Neutrophil (primary cell): ENCODE measurements at regions not wholly inside any gene's neighbourhood (a gene's known extent, or its start where the extent isn't known, plus 50 kb on each side); places are given as distances from the start of the nearest gene placed in this dataset.
"Not testable (repeated sequence)": the region's sequence is repeated elsewhere in the genome, so short reads cannot be mapped to it uniquely, and the experiment has no call there.

ENCODE experiments used
- H3K27ac ChIP-seq: fragments of 200-600 bp; sonication (generic); 2 replicates; pipeline ENCODE4 v1.5.1; 2016; ENCODE audit warnings: mild to moderate bottlenecking, moderate library complexity
- H3K27me3 ChIP-seq: fragments of 200-600 bp; sonication (generic); 2 replicates; pipeline ENCODE4 v1.6.0; 2016; ENCODE audit warnings: mild to moderate bottlenecking
- H3K36me3 ChIP-seq: fragments of 200-600 bp; sonication (generic); 2 replicates; pipeline ENCODE4 v1.5.1; 2017
- H3K4me1 ChIP-seq, 2 experiments: fragments of 200-600 bp in 1 of 2; sonication (generic) in 1 of 2; 1 replicate in 1 of 2; 2 replicates in 1 of 2; pipeline versions ENCODE4 v1.5.1 to v1.6.1; 2013 to 2016; ENCODE audit warnings: low read depth in 1 of 2, low read length in 1 of 2, mild to moderate bottlenecking in 1 of 2, moderate library complexity in 1 of 2; ENCODE audit not compliant: control insufficient read depth in 1 of 2, insufficient read depth in 1 of 2
- H3K4me3 ChIP-seq, 2 experiments: fragments of 200-600 bp in 1 of 2; sonication (generic) in 1 of 2; 1 replicate in 1 of 2; 2 replicates in 1 of 2; pipeline ENCODE4 v1.5.1; 2013 to 2016; ENCODE audit warnings: low read depth in 1 of 2, low read length in 1 of 2, mild to moderate bottlenecking in 1 of 2, moderate library complexity in 1 of 2
- H3K9me3 ChIP-seq: fragments of 200-600 bp; sonication (generic); 2 replicates; pipeline ENCODE4 v1.5.1; 2016
- TF ChIP-seq, protein P1 (sequence below): fragments of 200-600 bp; sonication (generic); IDR thresholded peaks from 2 replicates; pipeline ENCODE4 v1.5.1; 2016; ENCODE audit warnings: antibody characterized with exemption

DNA sequence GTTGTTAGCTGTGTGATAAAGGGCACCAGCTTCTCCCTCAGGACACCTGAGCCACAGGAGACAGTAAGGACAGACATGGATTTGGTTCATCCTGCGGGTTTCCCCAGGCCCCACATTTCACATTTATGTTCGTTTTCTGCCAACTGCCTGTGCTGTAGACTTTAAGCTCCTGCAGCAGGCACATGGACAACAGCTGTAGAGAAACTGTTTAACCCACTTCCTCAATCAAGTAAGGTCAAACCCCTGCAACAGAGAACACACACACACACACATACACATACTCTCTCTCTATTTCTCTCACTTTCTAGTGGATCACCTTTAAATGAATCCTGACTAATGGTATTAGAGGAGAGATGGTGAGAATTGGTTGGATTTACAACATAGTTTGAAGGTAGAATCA is 90.7 kb downstream of the C11orf87 start:
- Histone ChIP-seq H3K4me3 (no peak overlapping the region), H3K27me3 (no peaks in the 10 kb centered on the region), H3K9me3 (no peaks in the 10 kb centered on the region), H3K4me1 (no peaks in the 10 kb centered on the region), H3K27ac (no peak overlapping the region), H3K36me3 (no peaks in the 10 kb centered on the region)
- TF ChIP-seq, protein P1, sequence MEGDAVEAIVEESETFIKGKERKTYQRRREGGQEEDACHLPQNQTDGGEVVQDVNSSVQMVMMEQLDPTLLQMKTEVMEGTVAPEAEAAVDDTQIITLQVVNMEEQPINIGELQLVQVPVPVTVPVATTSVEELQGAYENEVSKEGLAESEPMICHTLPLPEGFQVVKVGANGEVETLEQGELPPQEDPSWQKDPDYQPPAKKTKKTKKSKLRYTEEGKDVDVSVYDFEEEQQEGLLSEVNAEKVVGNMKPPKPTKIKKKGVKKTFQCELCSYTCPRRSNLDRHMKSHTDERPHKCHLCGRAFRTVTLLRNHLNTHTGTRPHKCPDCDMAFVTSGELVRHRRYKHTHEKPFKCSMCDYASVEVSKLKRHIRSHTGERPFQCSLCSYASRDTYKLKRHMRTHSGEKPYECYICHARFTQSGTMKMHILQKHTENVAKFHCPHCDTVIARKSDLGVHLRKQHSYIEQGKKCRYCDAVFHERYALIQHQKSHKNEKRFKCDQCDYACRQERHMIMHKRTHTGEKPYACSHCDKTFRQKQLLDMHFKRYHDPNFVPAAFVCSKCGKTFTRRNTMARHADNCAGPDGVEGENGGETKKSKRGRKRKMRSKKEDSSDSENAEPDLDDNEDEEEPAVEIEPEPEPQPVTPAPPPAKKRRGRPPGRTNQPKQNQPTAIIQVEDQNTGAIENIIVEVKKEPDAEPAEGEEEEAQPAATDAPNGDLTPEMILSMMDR, result no peak

DNA sequence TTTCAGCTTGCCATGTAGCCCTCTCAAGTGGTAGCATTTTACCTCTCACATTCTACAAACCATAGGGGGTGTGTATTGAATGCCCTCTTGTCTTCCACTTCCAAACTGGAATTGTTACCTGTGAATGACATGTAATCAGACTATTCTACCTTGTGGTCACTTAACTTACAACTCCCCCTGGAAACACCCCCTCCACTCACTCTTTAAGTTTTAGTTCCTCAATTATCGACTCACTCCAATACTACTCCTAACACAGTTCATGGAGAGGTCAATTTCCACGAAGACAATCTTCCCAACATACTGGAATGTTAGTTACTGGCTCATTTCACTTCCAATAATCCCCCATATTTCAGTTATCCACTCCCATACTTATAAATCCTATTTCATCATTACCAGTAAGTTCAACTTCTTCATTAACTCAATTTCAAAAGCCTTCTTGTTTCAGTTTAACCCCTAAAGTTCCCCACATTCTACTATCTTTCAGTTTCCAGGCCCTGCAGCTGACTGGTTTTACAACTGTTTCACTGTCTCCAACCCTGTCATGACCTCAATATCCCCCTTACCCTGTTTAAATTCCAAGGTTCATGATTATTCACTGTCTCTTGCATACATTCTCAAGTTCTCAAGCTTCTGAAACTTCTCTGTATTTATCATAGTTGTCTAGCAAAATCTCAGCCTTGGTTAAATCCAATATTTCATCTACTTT is 92.5 kb downstream of the C11orf87 start:
- Histone ChIP-seq H3K4me1 (no peaks in the 10 kb centered on the region), H3K27me3 (no peaks in the 10 kb centered on the region), H3K27ac (no peak overlapping the region), H3K4me3 (no peak overlapping the region), H3K36me3 (no peaks in the 10 kb centered on the region), H3K9me3 (no peaks in the 10 kb centered on the region)
- TF ChIP-seq, protein P1, result no peak

- Histone ChIP-seq H3K27ac (no peak overlapping the region), H3K27me3 (no peaks in the 10 kb centered on the region), H3K4me3 (no peak overlapping the region), H3K9me3 (no peaks in the 10 kb centered on the region), H3K4me1 (no peaks in the 10 kb centered on the region), H3K36me3 (no peaks in the 10 kb centered on the region)
- TF ChIP-seq, protein P1, result no peak
Measured at GRCh38 chr11:109519253-109519652, 97.3 kb downstream of the C11orf87 start.

DNA sequence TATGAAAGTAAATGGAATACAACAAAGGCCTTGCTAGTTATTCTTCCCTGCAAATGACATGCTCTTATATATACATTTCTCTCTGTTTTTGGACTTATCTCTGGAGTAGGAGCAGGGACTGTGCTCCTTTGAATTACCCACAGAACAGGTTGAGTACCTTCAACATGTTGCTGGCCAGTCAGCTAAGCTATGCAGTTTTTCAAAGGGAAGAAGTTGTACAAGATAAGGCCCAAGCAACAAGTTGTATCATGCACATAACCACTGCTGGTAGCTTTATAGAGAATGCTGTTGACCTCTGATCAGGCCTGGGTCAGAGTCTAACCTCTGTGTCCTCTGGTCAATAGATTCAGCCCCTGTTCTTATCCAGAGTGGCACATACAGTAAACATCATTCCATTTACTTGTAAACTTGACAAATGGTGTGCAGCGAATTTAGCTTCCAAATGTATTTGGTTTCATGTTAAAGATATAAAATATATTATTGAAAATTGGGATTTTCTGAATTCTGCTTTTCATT is 99.6 kb downstream of the C11orf87 start:
- Histone ChIP-seq H3K4me1 (no peaks in the 10 kb centered on the region), H3K36me3 (no peaks in the 10 kb centered on the region), H3K9me3 (no peaks in the 10 kb centered on the region), H3K4me3 (no peak overlapping the region), H3K27me3 (no peaks in the 10 kb centered on the region), H3K27ac (no peak overlapping the region)
- TF ChIP-seq, protein P1, result no peak

- no peaks in the 10 kb centered on the region for H3K9me3 ChIP-seq
- H3K27ac ChIP-seq, result no peak overlapping the region
- H3K4me3 ChIP-seq, result no peak overlapping the region
- H3K36me3 ChIP-seq, result no peaks in the 10 kb centered on the region
- no peaks in the 10 kb centered on the region for H3K4me1 ChIP-seq
- H3K27me3 ChIP-seq, result no peaks in the 10 kb centered on the region
- TF ChIP-seq, protein P1, result no peak
Measured at GRCh38 chr11:109522116-109522755, 100.2 kb downstream of the C11orf87 start.

GRCh38 chr11:109525636-109526035 is 103.6 kb downstream of the C11orf87 start:
- not testable (repeated sequence) for H3K9me3 ChIP-seq, H3K36me3 ChIP-seq, H3K27me3 ChIP-seq, H3K4me3 ChIP-seq, H3K4me1 ChIP-seq, H3K27ac ChIP-seq
